ENCODE measurements at regions not wholly inside any gene's neighbourhood (a gene's known extent, or its start where the extent isn't known, plus 50 kb on each side); places are given as distances from the start of the nearest gene placed in this dataset.

DNA sequence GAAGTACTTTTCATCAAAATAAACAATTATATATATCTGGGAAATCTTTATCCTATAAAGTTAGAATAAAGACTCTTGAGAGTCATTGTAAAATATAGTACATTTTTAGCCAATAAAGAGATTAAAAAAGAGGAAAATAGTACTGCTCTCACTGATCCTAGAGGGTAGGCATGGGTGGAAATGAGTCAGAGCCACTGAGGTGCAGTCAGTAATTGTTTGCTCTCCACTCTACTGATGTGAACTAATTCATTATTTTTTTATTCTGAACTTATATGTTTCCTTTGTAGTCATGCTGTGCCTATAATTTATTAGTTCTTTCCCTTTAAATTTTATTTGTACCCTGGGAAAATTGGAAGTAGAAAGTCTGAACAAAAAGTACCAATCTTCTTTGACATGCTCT, 1359.4 kb upstream of the GJE1 start:
- DNase-seq, result no peak
- H3K9me3 Mint-ChIP-seq, result peaks cover 5% of the 10 kb centered on the region
- no peak overlapping the region for H3K27ac Mint-ChIP-seq
- H3K36me3 Mint-ChIP-seq, result no peaks in the 10 kb centered on the region
- H3K27me3 Mint-ChIP-seq, result peaks cover 20% of the 10 kb centered on the region
- peaks cover 4% of the 10 kb centered on the region for H3K4me1 Mint-ChIP-seq
- no peak overlapping the region for H3K4me3 Mint-ChIP-seq

GRCh38 chr6:140772576-140772975, 1360.1 kb upstream of the GJE1 start:
- H3K4me1 Mint-ChIP-seq, result peaks cover 4% of the 10 kb centered on the region
- peaks cover 8% of the 10 kb centered on the region for H3K9me3 Mint-ChIP-seq
- no peak overlapping the region for H3K4me3 Mint-ChIP-seq
- no peaks in the 10 kb centered on the region for H3K36me3 Mint-ChIP-seq
- DNase-seq, result no peak
- no peak overlapping the region for H3K27ac Mint-ChIP-seq
- H3K27me3 Mint-ChIP-seq, result peaks cover 20% of the 10 kb centered on the region

- no peak for DNase-seq
- no peak overlapping the region for H3K27ac Mint-ChIP-seq
- no peaks in the 10 kb centered on the region for H3K36me3 Mint-ChIP-seq
- H3K4me3 Mint-ChIP-seq, result no peak overlapping the region
- H3K27me3 Mint-ChIP-seq, result peaks cover 13% of the 10 kb centered on the region
- H3K4me1 Mint-ChIP-seq, result no peaks in the 10 kb centered on the region
- peaks cover 8% of the 10 kb centered on the region for H3K9me3 Mint-ChIP-seq
Measured at GRCh38 chr6:140768133-140768532, 1364.6 kb upstream of the GJE1 start.

DNA sequence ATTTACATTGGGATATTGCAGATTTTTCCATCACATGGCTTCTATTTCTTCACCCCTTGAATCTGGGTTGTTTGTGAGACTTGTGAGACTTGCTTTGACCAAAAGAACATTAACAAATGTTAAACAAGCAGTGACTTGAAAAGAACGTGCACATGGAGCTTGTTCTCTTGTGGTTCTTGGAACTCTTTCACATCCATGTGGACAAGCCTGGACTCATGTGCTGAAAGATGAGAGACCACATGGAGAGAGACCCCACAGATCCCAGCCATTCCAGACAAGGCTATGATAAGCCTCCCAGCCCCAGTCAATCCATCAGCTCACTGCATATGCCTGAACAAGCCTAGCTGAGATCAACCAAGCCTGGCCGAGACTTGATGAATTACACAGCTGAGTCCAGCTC, 1365.7 kb upstream of the GJE1 start:
- Mint-ChIP-seq H3K27me3 (peaks cover 7% of the 10 kb centered on the region), H3K9me3 (peaks cover 7% of the 10 kb centered on the region), H3K4me1 (no peaks in the 10 kb centered on the region), H3K36me3 (no peaks in the 10 kb centered on the region), H3K27ac (no peak overlapping the region), H3K4me3 (no peak overlapping the region)
- DNase-seq, result no peak

- Mint-ChIP-seq H3K9me3 (peaks cover 3% of the 10 kb centered on the region), H3K4me1 (peaks cover 7% of the 10 kb centered on the region), H3K27me3 (peaks cover 7% of the 10 kb centered on the region), H3K36me3 (no peaks in the 10 kb centered on the region), H3K4me3 (no peak overlapping the region), H3K27ac (no peak overlapping the region)
- no peak for DNase-seq
Measured at GRCh38 chr6:140758169-140758877, 1374.4 kb upstream of the GJE1 start.

DNA sequence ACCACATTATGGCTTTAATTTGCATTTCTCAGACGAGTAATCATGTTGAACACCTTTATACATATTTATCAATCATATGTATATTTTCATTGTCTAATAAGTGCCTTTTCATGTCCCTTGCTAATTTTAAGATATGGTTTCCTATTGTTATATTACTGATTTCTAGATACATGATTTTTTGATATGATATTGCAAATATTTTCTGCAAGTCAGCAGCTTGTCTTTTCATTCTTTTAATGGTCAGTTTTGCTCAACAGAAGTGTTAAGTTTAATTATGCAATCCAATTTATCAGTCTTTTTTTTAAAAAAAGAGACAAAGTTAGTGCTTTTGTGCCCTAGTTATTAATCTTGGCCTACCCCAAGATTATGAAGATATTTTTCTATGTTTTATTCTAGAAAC, 1377.8 kb upstream of the CITED2 start:
- no peak overlapping the region for H3K4me3 Mint-ChIP-seq
- H3K27me3 Mint-ChIP-seq, result no peaks in the 10 kb centered on the region
- peaks cover 10% of the 10 kb centered on the region for H3K9me3 Mint-ChIP-seq
- DNase-seq, result no peak
- no peak overlapping the region for H3K27ac Mint-ChIP-seq
- no peaks in the 10 kb centered on the region for H3K36me3 Mint-ChIP-seq
- H3K4me1 Mint-ChIP-seq, result no peaks in the 10 kb centered on the region

DNA sequence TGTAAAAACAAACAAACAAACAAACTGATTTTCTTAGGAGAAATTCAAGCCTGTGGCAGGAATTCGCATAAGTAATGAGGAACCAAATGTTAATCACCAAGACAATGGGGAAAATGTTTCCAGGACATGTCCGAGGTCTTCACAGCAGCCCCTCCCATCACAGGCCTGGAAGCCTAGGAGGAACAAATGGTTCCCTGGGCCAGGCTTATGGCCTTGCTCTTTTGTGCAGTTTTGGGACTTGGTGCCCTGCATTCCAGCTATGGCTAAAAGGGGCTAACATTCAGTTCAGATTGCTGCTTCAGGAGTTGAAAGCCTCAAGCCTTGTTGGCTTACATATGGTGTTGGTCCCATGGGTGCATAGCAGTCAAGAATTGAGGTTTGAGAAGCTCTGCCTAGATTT, 1372.7 kb upstream of the CITED2 start:
- Mint-ChIP-seq H3K27ac (no peak overlapping the region), H3K27me3 (no peaks in the 10 kb centered on the region)

DNA sequence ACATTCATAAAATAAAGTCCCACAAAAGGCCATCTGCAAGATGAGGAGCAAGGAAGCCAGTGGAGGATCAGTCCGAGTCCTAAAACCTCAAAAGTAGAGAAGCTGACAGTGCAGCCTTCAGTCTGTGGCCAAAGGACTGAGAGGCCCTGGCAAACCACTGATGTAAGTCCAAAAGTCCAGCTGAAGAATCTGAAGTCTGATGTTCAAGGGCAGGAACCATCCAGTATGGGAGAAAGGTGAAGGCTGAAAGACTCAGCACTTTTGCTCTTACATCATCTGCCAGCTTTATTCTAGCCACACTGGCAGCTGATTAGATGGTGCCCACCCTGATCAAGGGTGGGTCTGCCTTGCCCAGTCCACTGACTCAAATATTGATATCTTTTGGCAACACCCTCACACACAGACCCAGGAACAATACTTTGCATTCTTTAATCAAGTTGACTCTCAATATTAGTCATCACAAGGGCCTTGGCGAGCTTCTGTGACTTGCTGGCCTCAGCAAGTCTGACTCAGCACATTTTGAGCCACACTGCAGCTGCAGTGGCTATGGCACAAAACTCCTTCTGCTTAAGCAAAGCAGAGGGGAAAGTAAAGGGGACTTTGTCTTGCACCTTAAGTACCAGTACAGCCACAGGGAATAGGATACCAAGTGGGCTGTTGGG, 1370.3 kb upstream of the CITED2 start:
- Mint-ChIP-seq H3K27ac (no peak overlapping the region), H3K27me3 (no peaks in the 10 kb centered on the region), H3K4me3 (no peak overlapping the region), H3K9me3 (peaks cover 17% of the 10 kb centered on the region), H3K36me3 (no peaks in the 10 kb centered on the region), H3K4me1 (no peaks in the 10 kb centered on the region)
- DNase-seq, result no peak

More for the DNA sequence above, 1372.7 kb upstream of the CITED2 start:
- Mint-ChIP-seq H3K4me1 (no peaks in the 10 kb centered on the region), H3K4me3 (no peak overlapping the region), H3K36me3 (no peaks in the 10 kb centered on the region), H3K9me3 (peaks cover 17% of the 10 kb centered on the region)
- no peak for DNase-seq

DNA sequence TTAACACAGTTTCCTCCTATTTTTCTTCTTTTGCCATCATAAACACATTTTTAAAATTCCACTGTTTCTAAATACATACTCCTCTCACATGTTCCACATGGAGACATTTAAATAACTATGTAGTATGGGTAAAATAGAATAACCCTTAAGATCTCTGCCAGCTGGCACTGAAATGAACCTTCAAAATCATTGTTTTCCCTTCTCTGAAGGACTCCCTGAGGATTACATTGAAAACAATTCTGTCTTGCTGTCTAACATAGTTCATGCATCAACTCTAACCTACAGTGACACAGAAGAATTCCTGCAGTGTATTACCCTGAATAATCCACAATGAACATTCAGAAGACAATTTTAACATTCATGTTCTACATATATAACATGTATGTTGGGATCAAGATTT, 1361.8 kb upstream of the CITED2 start:
- Mint-ChIP-seq H3K27ac (no peak overlapping the region), H3K27me3 (no peaks in the 10 kb centered on the region), H3K4me1 (no peaks in the 10 kb centered on the region), H3K36me3 (no peaks in the 10 kb centered on the region), H3K4me3 (no peak overlapping the region), H3K9me3 (peaks cover 1% of the 10 kb centered on the region)
- no peak for DNase-seq

- peaks cover 1% of the 10 kb centered on the region for H3K9me3 Mint-ChIP-seq
- no peaks in the 10 kb centered on the region for H3K27me3 Mint-ChIP-seq
- no peak overlapping the region for H3K27ac Mint-ChIP-seq
- H3K4me3 Mint-ChIP-seq, result no peak overlapping the region
- no peaks in the 10 kb centered on the region for H3K4me1 Mint-ChIP-seq
- no peak for DNase-seq
- H3K36me3 Mint-ChIP-seq, result no peaks in the 10 kb centered on the region
Measured at GRCh38 chr6:140732991-140733390, 1358.5 kb upstream of the CITED2 start.

DNA sequence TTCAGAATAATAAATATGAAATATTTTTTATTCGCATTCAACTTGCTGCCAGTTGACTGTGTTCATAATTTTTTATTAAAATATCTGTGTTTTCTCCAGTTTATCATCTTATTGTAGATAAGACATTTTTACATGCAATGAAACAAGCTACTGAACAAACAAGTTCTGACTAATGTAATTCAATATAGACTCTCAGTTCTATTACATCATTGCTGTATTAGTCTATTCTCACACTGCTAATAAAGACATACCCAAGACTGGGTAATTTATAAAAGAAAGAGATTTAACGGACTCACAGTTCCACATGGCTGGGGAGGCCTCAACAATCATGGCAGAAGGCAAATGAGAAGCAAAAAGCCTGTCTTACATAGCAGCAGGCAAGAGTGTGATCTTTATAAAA, 1357.7 kb upstream of the CITED2 start:
- Mint-ChIP-seq H3K4me3 (no peak overlapping the region), H3K4me1 (no peaks in the 10 kb centered on the region), H3K27ac (no peak overlapping the region), H3K27me3 (no peaks in the 10 kb centered on the region), H3K36me3 (no peaks in the 10 kb centered on the region), H3K9me3 (no peaks in the 10 kb centered on the region)
- DNase-seq, result no peak

DNA sequence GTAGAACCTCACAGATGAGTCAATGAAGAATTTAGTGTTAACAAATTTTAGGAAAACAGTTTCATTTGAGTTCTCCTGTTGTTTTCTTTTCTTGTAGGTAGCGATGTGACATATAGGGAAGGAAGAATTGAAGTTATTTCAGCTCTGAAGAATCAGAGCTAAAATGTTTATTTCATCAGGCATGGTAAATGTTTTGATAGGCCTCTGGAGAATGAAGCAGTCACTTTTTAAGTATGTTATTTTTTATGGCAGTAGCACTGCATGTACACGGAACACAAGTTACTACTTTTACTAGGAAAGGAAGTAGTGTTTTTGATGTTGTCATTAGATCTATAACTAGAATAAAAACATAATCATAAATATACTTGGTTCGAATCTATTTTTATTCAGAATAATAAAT, 1357.3 kb upstream of the CITED2 start:
- Mint-ChIP-seq H3K4me1 (no peaks in the 10 kb centered on the region), H3K27ac (no peak overlapping the region), H3K9me3 (no peaks in the 10 kb centered on the region)

GRCh38 chr6:140729521-140729920, 1355.1 kb upstream of the CITED2 start:
- Mint-ChIP-seq H3K27me3 (no peaks in the 10 kb centered on the region), H3K27ac (no peak overlapping the region), H3K4me1 (no peaks in the 10 kb centered on the region), H3K36me3 (no peaks in the 10 kb centered on the region), H3K9me3 (no peaks in the 10 kb centered on the region), H3K4me3 (no peak overlapping the region)
- no peak for DNase-seq

More for the DNA sequence above, 1357.3 kb upstream of the CITED2 start:
- Mint-ChIP-seq H3K27me3 (no peaks in the 10 kb centered on the region), H3K4me3 (no peak overlapping the region), H3K36me3 (no peaks in the 10 kb centered on the region)
- DNase-seq, result no peak

- DNase-seq, result no peak
- peaks cover 11% of the 10 kb centered on the region for H3K9me3 Mint-ChIP-seq
- H3K4me1 Mint-ChIP-seq, result no peaks in the 10 kb centered on the region
- H3K27me3 Mint-ChIP-seq, result no peaks in the 10 kb centered on the region
- H3K27ac Mint-ChIP-seq, result no peak overlapping the region
- no peaks in the 10 kb centered on the region for H3K36me3 Mint-ChIP-seq
- H3K4me3 Mint-ChIP-seq, result no peak overlapping the region
Measured at GRCh38 chr6:140718021-140718420, 1343.6 kb upstream of the CITED2 start.

GRCh38 chr6:140713495-140713894, 1339.0 kb upstream of the CITED2 start:
- H3K36me3 Mint-ChIP-seq, result no peaks in the 10 kb centered on the region
- DNase-seq, result no peak
- peaks cover under 1% of the 10 kb centered on the region for H3K27me3 Mint-ChIP-seq
- no peak overlapping the region for H3K27ac Mint-ChIP-seq
- H3K9me3 Mint-ChIP-seq, result peaks cover 11% of the 10 kb centered on the region
- no peaks in the 10 kb centered on the region for H3K4me1 Mint-ChIP-seq
- no peak overlapping the region for H3K4me3 Mint-ChIP-seq

DNA sequence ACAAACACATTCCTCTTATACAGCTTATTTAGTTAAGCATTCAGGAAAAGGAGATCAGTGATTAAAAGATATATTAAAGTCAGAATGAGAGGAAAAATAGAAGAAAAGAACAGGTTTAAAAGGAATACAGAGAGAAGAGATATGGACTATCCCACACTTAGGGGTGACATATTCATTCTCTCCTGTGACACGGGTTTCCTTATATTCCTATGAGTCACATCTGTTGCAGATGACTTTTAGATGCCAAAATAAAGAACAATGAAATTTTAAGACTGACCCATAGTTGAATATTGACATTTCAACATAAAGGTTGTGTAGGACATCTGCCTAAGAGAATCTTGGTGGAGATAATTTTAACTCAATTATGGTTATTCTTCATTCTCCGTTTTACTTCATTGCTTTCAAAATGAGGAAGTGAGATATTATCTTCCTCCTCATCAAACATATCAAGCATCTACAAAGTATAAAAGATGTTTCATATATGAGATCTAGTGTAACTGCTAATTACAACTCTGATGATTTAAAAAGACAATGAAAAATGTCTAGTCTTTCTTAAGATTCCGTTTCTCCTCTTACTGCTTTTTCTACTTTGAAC, 1336.7 kb upstream of the CITED2 start:
- DNase-seq, result no peak
- Mint-ChIP-seq H3K4me1 (no peaks in the 10 kb centered on the region), H3K4me3 (no peak overlapping the region), H3K27ac (no peak overlapping the region), H3K9me3 (peaks cover 4% of the 10 kb centered on the region), H3K36me3 (no peaks in the 10 kb centered on the region), H3K27me3 (peaks cover 4% of the 10 kb centered on the region)
